HG03378 (cell line): ENCODE measurements at regions not wholly inside any gene's neighbourhood (a gene's known extent, or its start where the extent isn't known, plus 50 kb on each side); places are given as distances from the start of the nearest gene placed in this dataset.

Experiments used
- ATAC-seq: cut with Tn5 transposase; IDR thresholded peaks from one replicate; pipeline ENCODE4 v1.9.1; 2021; ENCODE audit warnings: mild to moderate bottlenecking, moderate library complexity; ENCODE audit not compliant: unreplicated experiment

DNA sequence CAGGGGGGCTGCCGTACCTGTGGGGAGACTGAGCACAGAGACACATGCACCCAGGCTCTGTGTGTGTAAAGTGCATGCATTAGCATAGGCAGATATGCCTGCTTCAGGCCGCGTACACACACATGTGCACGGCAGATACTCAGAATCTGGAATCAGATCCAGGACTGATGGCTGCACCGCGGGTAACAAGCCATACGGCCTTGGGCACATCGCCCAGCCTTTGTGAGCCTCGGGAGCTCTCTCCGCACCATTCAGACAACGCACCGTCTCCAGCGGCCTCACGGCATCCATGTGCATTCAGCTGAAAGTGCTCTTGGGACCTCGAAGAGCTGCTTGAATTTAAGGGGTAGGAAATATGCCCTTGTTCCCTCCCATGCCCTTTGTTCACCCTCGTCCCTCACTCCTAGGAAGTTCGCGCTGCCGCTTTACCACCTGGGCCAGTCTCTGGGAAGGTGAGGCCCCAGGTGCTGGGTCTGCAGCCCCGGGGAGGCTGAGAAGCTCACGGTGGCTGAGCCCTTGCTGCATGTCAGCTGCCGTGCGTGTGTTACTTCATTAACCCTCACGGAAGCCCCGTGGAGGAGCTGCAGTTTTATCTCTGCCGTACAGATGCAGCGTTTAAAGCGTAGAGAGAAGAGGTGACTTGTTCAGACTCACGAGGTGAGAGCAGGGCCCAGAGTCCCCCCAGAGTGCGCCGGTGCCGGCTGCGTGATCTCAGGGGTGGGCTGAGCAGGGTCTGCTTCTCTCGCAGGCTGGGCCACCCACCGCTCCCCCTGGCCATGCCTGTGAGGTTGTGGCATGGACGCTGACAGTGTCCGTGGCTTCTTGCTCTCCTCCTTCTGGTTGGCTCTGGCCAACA, 377.7 kb upstream of the MYT1L start:
- no peak for ATAC-seq

DNA sequence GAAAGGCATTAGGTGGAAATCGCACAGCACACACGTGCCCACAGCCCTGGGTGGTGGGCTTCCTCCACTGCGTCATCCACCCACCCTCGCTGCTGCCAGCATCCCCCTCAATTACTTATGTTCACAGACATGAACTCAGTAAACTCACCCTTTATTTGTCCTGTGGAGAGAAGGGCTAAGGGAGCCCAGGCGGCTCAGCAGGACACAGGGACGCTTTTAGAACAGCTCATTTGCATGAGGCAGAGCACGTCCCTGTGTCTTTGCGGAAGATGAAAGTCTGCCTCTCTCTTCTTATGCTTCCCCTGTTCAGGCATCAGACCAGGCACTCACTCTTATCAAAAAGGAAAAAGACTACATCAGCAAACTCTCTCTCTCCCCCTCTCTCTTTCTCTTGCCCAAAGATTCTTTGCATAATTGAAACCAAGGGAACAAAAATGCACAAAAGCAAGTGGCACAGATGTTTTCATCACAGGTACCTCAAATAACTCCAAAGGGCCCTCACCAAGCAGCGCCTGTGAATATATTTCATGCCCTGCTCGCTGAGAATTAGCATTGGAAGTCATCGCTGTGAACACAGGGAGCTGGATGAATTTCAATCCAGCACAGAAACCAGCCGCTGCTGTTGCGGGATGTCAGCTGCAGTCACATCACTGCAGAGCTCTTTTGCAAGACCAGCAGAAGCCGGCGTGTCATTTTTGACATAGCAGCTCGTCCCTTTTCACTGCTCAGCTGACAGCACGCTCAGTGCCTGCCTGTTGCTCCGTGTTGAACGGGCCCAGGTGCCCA, 376.3 kb upstream of the MYT1L start:
- no peak for ATAC-seq

DNA sequence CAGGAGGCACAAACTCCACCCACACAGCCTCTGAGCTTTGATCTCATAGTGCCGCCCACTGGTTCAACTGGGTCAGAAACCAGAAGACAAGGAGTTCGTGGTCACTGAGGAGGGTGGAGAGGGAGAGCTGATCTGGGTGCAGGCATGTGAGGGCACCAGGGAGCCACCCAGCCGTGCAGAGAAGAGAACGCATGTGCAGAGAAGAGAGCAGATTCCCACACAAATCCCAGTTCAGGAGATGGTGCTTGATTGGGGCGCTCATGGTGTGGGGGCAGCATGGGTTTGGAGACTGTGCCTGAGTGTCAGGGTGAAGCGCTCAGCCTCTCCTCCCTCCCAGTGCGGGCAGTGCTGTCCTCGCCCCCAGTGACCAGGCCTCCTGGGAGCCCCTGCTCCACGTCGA, 375.2 kb upstream of the MYT1L start:
- ATAC-seq = no peak

DNA sequence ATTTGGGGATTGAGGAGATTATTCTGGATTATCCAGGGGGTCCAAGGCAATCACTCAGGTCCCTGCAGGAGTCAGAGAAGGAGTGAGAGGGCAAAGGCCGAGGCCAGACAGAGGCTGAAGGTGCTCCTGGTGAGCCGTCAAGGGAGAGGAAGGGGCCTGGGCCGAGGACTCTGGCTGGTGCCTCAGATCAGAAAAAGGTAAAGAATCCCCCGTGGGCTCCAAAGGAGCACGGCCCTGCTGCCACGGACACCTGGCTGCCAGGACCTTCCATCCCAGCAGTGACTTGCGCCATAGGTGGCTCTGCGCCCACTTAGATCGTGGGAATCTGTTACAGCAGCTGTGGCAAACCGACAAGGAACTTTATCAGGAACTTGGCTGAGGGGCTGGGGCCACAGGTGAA, 374.8 kb upstream of the MYT1L start:
- ATAC-seq = no peak

DNA sequence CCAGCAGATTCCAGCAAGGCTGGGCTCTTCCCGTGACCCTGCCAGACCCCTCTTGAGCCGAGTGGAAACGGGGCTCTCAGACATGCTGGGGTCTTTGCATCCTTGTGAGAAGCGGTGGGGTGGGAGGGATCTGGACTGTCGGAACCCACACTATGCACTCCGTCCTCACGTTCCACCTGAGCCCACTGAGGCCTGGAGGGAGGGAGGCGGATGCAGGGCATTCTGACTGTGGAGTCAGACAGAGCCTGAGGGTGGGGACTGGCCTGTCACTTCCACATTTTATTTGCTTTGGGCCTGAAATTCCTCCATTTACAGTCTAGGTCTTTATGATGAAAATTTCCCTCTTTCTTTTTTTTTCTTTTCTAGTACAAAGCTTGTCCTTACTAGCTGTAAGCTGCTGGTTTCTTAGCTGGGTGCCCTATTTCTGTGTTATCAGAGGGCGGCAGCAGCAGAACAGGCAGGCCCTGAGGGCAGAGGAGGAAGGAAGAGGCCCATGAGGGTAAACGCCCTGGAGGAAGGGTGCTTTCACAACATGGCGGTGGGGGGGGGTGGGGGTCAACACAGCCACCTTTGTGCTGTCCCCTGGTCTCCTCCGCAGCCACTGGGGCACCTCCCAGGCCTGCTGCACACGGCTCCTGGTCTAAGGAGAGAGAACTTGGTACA, 373.5 kb upstream of the MYT1L start:
- no peak for ATAC-seq

DNA sequence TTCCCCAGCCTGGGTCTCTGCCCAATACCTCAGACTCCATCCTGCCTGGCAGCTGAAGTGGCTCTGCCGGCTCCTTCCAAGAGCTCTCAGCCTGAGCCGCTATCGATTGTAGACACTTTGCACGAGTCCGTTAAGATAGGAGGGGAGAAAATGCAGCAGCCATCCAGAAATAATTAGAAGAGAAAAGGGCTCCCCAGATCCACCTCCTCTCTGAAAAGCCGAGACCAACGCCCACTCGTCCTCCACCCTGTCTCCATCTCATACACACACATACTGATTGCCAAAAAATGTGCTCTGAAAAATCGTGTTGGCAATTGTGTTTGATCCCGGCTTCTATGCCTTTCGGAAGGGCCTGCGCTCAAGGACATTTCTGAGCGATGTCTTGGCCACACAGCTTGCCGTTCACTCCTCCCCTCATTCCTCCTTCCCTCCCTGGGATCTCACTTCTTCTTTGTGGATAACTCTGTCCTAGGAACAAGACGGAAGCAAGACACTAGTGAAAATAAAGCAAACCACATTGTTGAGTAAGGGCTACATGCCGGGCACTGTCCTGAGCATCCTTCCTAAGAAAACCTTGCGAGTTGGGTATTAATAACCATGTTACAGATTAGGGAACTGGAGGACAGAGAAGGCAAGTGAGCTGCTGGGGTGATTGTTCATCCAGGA, 372.8 kb upstream of the MYT1L start:
- ATAC-seq = no peak

DNA sequence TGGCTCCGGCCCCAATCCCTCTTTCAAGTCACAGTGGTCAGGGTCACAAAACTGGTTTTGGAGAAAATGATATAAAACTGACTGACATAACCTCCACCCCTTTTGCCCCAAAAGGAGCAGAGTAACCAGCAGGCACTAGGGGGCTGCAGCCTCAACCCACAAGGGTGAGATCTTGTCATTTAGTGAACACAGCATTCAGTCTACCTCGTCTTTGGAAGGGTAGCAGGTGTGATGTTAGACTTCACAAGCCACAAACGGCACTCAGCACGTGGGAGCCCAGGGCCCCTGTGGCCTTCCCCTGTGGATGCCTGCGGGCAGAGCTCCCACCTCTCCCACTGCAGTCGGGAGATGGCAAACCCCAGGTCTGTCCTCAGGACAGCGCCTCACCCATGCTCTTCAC, 372.1 kb upstream of the MYT1L start:
- ATAC-seq = no peak

DNA sequence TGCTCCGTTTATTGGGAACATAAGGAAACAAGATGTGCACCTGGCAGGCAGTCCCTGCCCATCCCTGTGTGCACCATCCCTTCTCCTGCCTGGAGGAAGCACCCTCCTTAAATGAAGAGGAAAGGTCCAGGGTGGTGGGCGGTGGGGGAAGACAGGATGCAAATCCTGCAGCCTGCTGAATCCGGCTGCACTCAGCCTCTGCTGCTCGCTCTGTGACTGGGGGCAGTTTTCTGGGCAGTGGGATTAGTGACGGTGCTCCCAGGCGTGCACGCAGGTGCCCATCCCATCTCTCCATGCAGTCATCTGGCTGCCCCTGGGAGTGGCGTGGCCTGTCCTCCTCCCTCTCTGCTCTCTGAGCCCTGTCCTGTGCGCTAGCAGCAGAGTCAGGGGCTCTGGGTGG, 371.3 kb upstream of the MYT1L start:
- ATAC-seq = no peak

DNA sequence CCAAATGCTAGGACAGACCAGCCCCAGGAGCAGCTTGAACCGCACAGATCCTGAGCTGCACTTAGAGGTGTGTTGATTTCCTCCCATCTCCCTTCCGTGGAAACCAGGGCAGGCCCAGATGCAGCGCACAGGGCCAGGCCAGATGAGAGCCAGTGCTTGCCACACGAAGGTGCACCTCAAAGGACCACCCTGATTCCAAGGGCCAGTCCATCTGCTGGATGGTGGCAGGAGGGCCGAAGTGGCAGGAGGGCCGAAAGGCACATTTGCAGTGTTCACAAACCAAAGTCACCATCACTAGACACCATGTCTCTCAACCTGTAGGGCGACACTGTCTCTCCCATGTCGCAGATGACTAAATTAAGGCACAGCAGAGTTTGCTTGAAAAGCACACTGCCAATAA, 370.7 kb upstream of the MYT1L start:
- ATAC-seq = no peak

DNA sequence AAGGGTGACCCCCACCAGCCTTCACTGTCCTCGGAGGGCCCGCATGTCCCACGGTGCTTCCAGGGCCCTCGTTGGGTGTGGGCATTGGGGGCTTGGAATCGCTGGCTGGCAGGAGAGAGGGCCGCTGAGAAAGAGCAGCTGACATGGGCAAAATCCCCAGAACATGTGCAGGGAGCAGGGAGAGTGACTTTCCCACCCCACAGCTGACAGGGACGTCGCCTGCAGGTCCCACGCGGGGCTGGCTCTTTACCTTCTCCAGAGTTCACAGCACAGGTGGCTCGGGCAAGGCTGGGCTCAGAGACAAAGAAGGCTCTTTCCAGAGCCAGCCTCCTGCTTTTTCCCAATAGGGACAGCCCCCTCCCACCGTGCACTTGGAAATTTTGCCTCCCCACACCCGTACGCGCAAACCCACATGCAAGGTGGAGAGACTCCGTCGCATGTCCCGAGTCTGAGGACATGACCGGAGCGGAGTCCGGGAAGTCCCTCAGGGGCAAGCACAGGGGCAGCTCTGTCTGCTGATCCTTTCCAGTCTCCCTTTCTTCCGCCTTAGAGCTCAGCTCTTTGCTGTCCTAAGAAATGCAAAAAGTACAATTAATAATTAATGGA, 370.2 kb upstream of the MYT1L start:
- no peak for ATAC-seq

DNA sequence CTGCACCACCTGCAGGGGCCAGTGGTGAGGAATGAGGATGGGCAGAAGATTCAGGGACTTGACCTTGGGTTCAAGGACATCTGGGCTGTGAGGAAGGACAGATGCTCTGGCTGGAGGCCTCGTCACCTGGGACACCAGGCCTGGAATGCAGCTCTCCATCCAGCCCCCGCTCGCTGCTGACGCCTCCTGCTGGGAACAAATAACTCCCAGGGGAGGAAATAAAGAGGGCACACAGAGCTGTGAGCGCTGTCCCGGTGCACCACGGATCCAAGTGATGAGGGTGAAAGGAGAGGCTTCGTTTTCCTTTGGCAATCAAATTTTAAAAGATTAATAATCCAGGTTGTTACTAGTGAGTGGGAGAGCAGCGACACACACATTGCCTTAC, 368.0 kb upstream of the MYT1L start:
- no peak for ATAC-seq

DNA sequence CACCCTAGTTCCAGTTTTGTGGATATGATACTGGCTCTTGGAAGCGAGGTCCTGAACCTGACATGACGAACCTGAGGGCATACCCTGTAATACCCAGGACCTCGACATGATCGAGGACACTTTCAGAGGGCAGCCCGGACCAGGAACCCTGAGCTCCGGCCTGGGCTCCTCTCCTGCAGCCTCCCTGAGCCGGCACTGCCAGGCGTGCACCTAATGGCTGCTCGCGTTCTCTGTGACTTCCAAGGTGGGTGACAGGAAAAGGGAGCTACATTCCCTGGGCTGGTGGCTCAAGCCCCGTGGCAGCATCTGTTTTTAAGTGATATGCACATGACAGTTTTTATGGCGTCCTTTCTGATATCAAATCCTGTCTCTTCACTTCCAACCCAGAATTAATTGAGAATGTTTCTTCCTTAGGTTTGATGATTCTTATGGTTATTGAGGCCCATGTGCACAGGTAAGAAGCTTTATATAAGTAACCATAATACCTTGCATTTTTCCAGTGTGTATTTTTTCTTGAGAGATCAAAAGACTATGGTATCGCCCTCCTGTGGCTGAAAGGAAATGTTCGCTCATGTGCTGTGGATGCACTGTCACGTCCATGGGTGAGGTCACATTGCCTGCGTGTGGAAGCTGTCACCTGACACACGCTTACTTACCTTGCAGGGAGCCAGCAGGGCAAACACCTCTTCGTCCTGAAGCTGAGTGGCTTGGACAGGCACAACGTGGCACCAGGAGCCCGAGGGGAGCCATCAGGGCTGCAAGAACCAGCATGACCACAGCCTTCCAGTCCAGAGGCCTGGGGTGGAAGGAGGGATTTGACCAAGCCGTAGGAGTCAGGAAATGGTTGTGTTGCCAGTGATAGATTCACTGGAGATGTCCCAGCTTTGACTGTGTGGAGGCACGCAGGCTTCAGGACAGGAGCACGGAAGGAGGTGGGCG, 367.4 kb upstream of the MYT1L start:
- no peak for ATAC-seq

DNA sequence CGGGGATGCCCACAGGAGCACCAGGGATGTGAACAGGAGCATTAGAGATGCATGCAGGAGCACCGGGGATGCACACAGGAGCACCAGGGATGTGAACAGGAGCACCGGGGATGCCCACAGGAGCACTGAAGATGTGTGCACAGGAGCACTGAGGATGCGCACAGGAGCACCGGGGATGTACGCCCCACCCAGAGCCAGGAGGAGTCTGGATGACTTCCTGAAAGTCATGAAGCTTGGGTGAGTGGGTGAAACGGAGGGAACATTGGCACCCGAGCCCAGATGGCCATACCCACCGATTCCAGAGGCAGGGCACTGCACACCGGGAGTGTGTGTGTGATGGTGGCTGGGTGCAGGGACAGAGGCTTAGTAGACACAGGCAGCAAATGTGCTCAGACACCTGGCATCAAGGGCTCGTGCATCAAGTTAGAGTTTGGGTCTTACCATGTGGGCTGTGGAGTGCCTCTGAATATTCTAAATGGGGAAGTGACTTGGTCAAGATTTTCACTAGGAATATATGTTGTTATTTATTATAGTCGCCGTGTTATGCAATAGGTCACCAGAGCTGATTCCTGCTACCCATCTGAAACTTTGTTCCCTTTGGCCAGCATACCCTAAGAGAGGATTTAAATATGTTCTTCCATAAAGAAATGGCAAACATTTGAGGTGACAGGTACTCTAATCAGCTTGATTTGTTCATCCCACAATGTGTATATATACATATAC, 365.8 kb upstream of the MYT1L start:
- ATAC-seq = no peak

DNA sequence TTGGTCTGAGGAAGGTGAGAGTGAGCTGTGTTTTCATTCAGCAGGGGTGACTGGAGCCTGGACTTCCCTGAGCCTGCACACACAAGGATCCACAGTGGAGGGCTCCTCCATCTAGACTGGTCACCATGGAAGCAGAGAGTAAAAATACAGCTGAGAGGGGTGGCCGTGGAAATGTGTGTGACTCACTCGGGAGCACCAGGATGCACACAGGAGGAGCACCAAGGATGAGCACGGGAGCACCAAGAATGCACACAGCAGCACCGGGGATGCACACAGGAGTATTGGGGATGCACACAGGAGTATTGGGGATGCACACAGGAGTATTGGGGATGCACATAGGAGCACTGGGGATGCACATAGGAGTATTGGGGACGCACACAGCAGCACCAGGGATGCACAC, 365.2 kb upstream of the MYT1L start:
- no peak for ATAC-seq

DNA sequence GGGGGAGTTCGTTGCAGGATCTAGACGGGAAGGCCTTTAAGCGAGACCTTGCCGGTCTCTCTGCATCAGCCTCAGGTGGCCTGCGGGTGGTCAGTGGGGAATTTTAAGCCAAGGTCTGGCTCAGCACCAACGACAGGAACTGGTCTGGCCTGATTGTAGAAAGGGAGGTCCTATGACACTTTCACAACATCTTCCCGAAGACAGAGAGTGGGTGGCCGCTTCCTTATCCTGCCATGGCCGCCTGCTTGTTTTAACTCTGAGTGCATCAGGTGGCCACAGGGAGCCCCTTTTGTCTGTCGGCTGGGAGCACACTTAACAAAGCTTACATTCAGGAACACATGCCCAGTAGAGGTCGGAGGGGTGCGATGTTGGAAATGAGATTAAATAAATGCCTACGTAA, 363.7 kb upstream of the MYT1L start:
- ATAC-seq = no peak

DNA sequence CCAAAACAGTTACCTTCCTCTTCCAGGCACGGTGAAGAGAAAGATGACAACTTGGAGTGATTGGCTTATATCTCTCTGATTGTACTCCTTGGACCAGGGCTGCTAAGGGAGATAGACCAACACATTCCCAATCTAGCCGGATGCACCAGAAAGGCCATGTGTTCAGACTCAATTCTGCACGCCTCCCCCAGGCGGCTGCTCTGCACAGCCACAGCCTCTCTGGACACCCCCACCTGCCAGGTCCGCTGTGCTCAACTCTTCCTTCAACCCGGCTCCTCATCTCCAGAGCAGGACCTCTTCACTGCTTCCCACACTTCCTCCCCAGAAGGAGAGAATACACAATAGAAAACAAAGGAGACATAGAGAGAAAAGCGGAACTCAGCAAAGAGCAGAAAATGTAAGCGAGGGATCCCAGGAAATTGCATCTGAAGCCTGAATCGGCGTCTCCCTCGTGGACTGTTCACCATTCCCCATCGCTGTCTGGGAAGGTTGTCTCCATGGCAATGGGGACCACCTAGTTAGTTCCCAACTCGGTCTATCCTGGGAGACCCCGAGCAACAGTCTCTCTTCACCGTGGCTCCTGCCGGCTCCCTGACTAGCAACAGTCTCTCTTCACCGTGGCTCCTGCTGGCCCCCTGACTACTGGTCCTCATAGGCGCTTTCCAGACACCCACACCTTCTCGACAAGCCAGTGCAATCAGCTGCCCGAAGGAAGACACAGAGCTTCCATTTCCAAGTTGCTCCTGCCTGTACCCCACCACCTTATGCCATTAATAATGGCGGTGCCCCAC, 361.7 kb upstream of the MYT1L start:
- ATAC-seq = no peak

DNA sequence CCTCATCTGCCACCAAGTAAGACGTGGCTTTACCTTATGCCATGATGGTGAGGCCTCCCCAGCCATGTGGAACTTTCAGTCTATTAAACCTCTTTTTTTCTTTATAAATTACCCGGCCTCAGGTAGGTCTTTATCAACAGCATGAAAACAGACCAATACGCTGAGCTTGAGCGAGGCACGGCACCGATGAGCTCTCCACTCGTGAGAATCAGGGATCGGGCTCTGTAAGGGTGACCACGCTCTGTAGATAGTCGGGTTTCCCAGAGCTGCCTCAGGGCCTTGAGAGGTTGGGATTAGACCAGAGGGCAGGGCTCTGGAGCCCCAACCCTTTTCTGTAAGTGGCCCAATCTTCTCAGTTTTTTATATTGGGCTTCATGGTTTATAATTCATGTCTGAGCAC, 360.3 kb upstream of the MYT1L start:
- ATAC-seq = no peak

DNA sequence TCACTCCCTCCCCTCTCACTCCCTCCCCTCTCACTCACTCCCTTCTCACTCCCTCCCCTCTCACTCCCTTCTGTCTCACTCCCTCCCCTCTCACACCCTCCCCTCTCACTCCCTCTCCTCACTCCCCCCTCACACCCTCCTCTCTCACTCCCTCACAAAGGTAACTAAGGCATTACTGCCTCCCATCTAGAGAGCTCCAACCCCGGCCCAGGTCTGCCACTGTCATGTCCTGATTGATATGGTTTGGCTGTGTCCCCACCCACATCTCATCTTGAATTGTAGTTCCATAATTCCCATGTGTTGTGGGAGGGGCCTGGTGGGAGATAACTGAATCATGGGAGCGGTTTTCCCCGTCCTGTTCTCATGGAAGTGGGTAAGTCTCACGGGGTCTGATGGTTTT, 359.9 kb upstream of the MYT1L start:
- ATAC-seq = no peak
